Fibroblast of lung (primary cell): ENCODE measurements at regions not wholly inside any gene's neighbourhood (a gene's known extent, or its start where the extent isn't known, plus 50 kb on each side); places are given as distances from the start of the nearest gene placed in this dataset.

ENCODE experiments used
- DNase-seq, 2 donors: peaks; one replicate each; pipeline versions ENCODE4 v3.0.0 to v3.0.0-alpha.2; 2010; ENCODE audit warnings: low read depth in 2 of 2
- H2AFZ ChIP-seq: 2 replicates; pipeline ENCODE4 v1.5.1; 2012; ENCODE audit warnings: low read length, control low read depth, inconsistent platforms
- H3K27ac ChIP-seq: 2 replicates; pipeline ENCODE4 v1.5.1; 2011; ENCODE audit warnings: low read length, control low read depth; ENCODE audit not compliant: insufficient read depth
- H3K27me3 ChIP-seq: 2 replicates; pipeline ENCODE4 v1.5.1; 2011; ENCODE audit warnings: mild to moderate bottlenecking, low read length; ENCODE audit not compliant: control insufficient read depth, insufficient read depth
- H3K36me3 ChIP-seq: 2 replicates; pipeline ENCODE4 v1.5.1; 2011; ENCODE audit warnings: low read length; ENCODE audit not compliant: control insufficient read depth, insufficient read depth
- H3K4me1 ChIP-seq: 2 replicates; pipeline ENCODE4 v1.5.1; 2011; ENCODE audit warnings: low read length; ENCODE audit not compliant: control insufficient read depth, insufficient read depth; ENCODE audit errors: extremely low read depth
- H3K4me2 ChIP-seq: 2 replicates; pipeline ENCODE4 v1.5.1; 2011; ENCODE audit warnings: low read length, control low read depth; ENCODE audit not compliant: insufficient read depth; ENCODE audit errors: extremely low read depth
- H3K4me3 ChIP-seq, 4 experiments: fragments of 200-600 bp in 1 of 4; sonication (generic) in 1 of 4; replicated peaks in 1 of 4; 2 replicates each; pipeline ENCODE4 v1.5.1; 2011 to 2016; ENCODE audit warnings: low read length in 4 of 4, low read depth in 3 of 4, mild to moderate bottlenecking in 3 of 4, control low read depth in 2 of 4, inconsistent platforms in 1 of 4, mixed read lengths in 1 of 4; ENCODE audit not compliant: insufficient read depth in 1 of 4; ENCODE audit errors: control extremely low read depth in 1 of 4
- H3K79me2 ChIP-seq: 2 replicates; pipeline ENCODE4 v1.5.1; 2012; ENCODE audit warnings: mild to moderate bottlenecking, low read length, inconsistent platforms; ENCODE audit not compliant: control insufficient read depth, insufficient read depth
- H3K9ac ChIP-seq: 2 replicates; pipeline ENCODE4 v1.5.1; 2011; ENCODE audit warnings: mild to moderate bottlenecking, low read length, control low read depth; ENCODE audit not compliant: insufficient read depth
- H3K9me3 ChIP-seq: 2 replicates; pipeline ENCODE4 v1.5.1; 2012; ENCODE audit warnings: low read depth, low read length; ENCODE audit not compliant: control insufficient read depth, insufficient read depth
- H4K20me1 ChIP-seq: 2 replicates; pipeline ENCODE4 v1.5.1; 2011; ENCODE audit warnings: low read length; ENCODE audit not compliant: control insufficient read depth, insufficient read depth; ENCODE audit errors: extremely low read depth
- CTCF ChIP-seq, 2 donors: IDR thresholded peaks in 1 of 2; conservative IDR thresholded peaks in 1 of 2; 1 replicate in 1 of 2; 2 replicates in 1 of 2; pipeline ENCODE4 v1.5.1; 2011 to 2012; ENCODE audit warnings: low read length in 2 of 2, control low read depth in 1 of 2, inconsistent platforms in 1 of 2, low read depth in 1 of 2, mild to moderate bottlenecking in 1 of 2
- EZH2 ChIP-seq: IDR thresholded peaks from 2 replicates; pipeline ENCODE4 v1.5.1; 2012; ENCODE audit warnings: low read length, control low read depth, mild to moderate bottlenecking; ENCODE audit errors: missing control alignments

- Histone ChIP-seq H3K4me3 (no peak overlapping the region), H3K27me3 (peaks cover 3% of the 10 kb centered on the region), H3K9me3 (no peaks in the 10 kb centered on the region), H3K4me2 (no peak overlapping the region), H3K27ac (no peak overlapping the region), H2AFZ (no peak overlapping the region), H3K79me2 (no peaks in the 10 kb centered on the region), H3K4me1 (no peaks in the 10 kb centered on the region), H3K9ac (no peak overlapping the region), H4K20me1 (no peaks in the 10 kb centered on the region), H3K36me3 (no peaks in the 10 kb centered on the region)
- peak; percentile 68 to 96 for DNase-seq
- TF ChIP-seq CTCF (conservative IDR thresholded peaks at IDR 0.05 in 1 of 2, IDR thresholded peaks at IDR 0.05 in 1 of 2; ENCODE audit: low read depth in 1 of 2, low read length in 2 of 2), result no peak
- TF ChIP-seq EZH2, result no peak
These were observed 100.1 kb upstream of the AKT3 start for GRCh38 chr1:243950166-243950565.

GRCh38 chr1:243946946-243947345, 96.9 kb upstream of the AKT3 start:
- TF ChIP-seq CTCF (conservative IDR thresholded peaks at IDR 0.05 in 1 of 2, IDR thresholded peaks at IDR 0.05 in 1 of 2; ENCODE audit: low read depth in 1 of 2, low read length in 2 of 2) (peak; percentile 38 to 49), EZH2 (no peak)
- Histone ChIP-seq H3K4me1 (no peaks in the 10 kb centered on the region), H3K27me3 (no peaks in the 10 kb centered on the region), H3K79me2 (no peaks in the 10 kb centered on the region), H3K27ac (no peak overlapping the region), H2AFZ (no peak overlapping the region), H3K4me3 (no peak overlapping the region), H3K36me3 (no peaks in the 10 kb centered on the region), H3K9me3 (no peaks in the 10 kb centered on the region), H3K4me2 (no peak overlapping the region), H4K20me1 (no peaks in the 10 kb centered on the region), H3K9ac (no peak overlapping the region)
- DNase-seq, result peak in 1 of 2 donors; percentile 27

- Histone ChIP-seq H4K20me1 (no peaks in the 10 kb centered on the region), H3K79me2 (no peaks in the 10 kb centered on the region), H3K9me3 (no peaks in the 10 kb centered on the region), H3K36me3 (no peaks in the 10 kb centered on the region), H3K9ac (no peak overlapping the region), H3K4me3 (no peak overlapping the region), H3K4me2 (peak overlapping the region; percentile 5), H3K4me1 (no peaks in the 10 kb centered on the region), H3K27me3 (no peaks in the 10 kb centered on the region), H3K27ac (no peak overlapping the region), H2AFZ (no peak overlapping the region)
- TF ChIP-seq CTCF (conservative IDR thresholded peaks at IDR 0.05 in 1 of 2, IDR thresholded peaks at IDR 0.05 in 1 of 2; ENCODE audit: low read depth in 1 of 2, low read length in 2 of 2) (no peak), EZH2 (no peak)
- no peak for DNase-seq
These were observed 96.2 kb upstream of the AKT3 start for GRCh38 chr1:243946253-243946652.
